Endothelial cell of umbilical vein (primary cell): ENCODE measurements at regions not wholly inside any gene's neighbourhood (a gene's known extent, or its start where the extent isn't known, plus 50 kb on each side); places are given as distances from the start of the nearest gene placed in this dataset.

ENCODE experiments used
- EZH2 ChIP-seq: IDR thresholded peaks from 2 replicates; pipeline ENCODE4 v1.6.1; 2012; ENCODE audit warnings: borderline replicate concordance, low read depth, mild to moderate bottlenecking, moderate library complexity, low read length, inconsistent platforms; ENCODE audit not compliant: severe bottlenecking
- JUN ChIP-seq: IDR thresholded peaks from 2 replicates; pipeline ENCODE4 v1.6.1; 2011; ENCODE audit warnings: borderline replicate concordance, low read depth; ENCODE audit not compliant: insufficient read length, insufficient read depth

- TF ChIP-seq EZH2 = no peak
- no peak for TF ChIP-seq JUN
Observed at GRCh38 chr6:159324596-159324995, 155.4 kb downstream of the FNDC1 start.
